C4-2B (cell line): ENCODE measurements at regions not wholly inside any gene's neighbourhood (a gene's known extent, or its start where the extent isn't known, plus 50 kb on each side); places are given as distances from the start of the nearest gene placed in this dataset.

Experiments
- CTCF ChIP-seq: fragments of 450-650 bp; conservative IDR thresholded peaks from 2 replicates; pipeline ENCODE4 v1.5.1; 2017; ENCODE audit warnings: mild to moderate bottlenecking
- ZFX ChIP-seq: fragments of 450-650 bp; IDR thresholded peaks from 2 replicates; pipeline ENCODE4 v1.6.1; 2017

- TF ChIP-seq CTCF = no peak
- TF ChIP-seq ZFX = no peak
Observed at GRCh38 chr17:5640726-5641125, 56.4 kb upstream of the NLRP1 start.
